Fibroblast of mammary gland (primary cell): ENCODE measurements at regions not wholly inside any gene's neighbourhood (a gene's known extent, or its start where the extent isn't known, plus 50 kb on each side); places are given as distances from the start of the nearest gene placed in this dataset.

Experiments
- DNase-seq: peaks from one replicate; pipeline ENCODE4 v3.0.0-alpha.2; 2010; ENCODE audit warnings: low read depth
- H3K4me3 ChIP-seq: 2 replicates; pipeline ENCODE4 v1.5.1; 2011; ENCODE audit warnings: low read depth, mild to moderate bottlenecking, low read length, moderate library complexity; ENCODE audit not compliant: control insufficient read depth
- CTCF ChIP-seq: conservative IDR thresholded peaks from 2 replicates; pipeline ENCODE4 v1.5.1; 2011; ENCODE audit warnings: low read depth, low read length, inconsistent platforms; ENCODE audit not compliant: control insufficient read depth, insufficient read depth

- no peak for DNase-seq
- TF ChIP-seq CTCF = no peak
- H3K4me3 ChIP-seq = no peak overlapping the region
These were observed 92.8 kb upstream of the TMEM168 start for GRCh38 chr7:112882991-112883390.

GRCh38 chr7:112882511-112882910 is 92.3 kb upstream of the TMEM168 start:
- no peak overlapping the region for H3K4me3 ChIP-seq
- no peak for TF ChIP-seq CTCF
- no peak for DNase-seq

DNA sequence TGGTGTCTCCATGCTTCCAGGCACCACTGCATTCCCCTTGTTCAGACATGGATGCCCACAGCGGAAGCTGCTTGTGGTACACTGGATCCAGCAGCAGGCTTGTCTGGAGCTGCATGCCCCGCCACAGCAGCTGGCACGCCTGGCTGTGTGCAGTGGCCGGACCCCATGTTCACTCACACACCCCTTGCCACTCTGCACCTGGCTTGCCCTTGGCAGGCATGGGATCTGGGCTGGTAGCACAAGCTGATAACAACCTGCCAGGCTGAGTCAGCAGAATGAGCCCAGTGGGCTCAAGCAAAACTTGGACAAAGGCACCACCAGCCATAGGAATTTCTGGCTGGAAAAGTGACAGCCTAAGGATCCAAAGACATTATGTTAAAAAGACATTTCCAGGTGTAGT is 91.8 kb upstream of the TMEM168 start:
- DNase-seq = no peak
- no peak overlapping the region for H3K4me3 ChIP-seq

DNA sequence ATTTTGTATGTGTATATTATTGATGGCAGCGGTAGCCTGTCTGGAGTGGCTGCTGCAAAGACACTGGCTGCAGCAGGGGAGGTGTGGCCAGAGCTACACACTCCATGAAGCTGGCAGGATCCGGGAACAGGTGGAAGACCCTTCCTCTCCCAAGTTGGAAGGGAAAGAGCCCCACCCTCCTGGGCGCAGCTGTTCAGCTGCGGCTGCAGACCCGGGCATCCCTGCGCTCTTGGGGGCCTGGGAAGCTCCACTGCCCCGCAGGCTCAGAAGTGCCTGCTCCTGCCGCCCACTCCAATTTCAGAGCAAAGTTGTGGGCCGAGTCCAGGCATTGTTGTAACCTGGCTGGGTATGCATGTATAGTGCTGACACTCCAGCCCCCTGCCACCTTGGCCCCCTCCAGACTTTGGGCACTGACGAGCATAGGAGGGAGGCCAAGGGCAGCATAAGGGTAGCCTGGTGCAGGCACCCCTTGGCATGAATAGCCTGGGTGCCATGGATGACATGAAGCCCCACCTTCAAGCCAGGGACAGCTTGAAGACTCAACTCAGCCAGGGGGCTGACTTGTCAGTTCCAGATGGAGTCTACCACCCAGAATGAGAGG is 90.7 kb upstream of the TMEM168 start:
- no peak for TF ChIP-seq CTCF
- no peak overlapping the region for H3K4me3 ChIP-seq
- no peak for DNase-seq

More for the DNA sequence above, 91.8 kb upstream of the TMEM168 start:
- TF ChIP-seq CTCF = no peak

DNA sequence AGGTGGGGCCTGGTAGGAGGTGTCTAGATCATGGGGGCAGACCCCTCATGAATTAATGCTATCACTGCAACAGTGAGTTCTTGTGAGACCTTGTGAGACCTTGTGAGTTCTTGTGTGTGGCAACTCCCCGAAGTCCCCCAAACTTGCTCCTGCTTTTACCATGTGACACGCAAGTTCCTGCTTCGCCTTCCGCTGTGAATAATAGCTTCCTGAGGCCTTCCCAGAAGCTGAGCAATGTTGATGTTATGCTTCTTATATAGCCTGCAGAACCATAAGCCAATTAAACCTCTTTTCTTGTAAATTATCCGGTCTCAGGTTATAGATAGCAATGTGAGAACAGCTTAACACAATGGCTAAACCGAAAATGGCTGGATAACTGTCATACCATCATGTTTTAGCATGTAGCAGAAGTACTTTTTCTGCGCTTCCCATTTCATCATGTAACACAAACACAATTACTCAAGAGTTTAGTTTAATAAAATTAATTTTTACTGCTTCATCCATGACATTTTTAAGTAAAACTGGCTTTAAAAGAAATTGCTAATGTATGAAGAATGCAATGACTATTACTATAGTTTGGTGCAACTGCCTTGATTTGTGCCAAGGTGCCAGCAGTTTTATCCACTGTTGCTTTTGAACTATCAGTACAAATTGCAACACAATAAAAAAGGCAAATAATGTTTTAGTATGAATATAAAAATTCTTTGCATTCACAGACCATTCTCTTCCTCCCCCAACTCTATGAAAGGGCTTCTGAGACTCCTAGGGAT is 87.7 kb upstream of the TMEM168 start:
- H3K4me3 ChIP-seq = no peak overlapping the region
- DNase-seq = no peak
- no peak for TF ChIP-seq CTCF

GRCh38 chr7:112876877-112877276 is 86.7 kb upstream of the TMEM168 start:
- no peak overlapping the region for H3K4me3 ChIP-seq
- DNase-seq = no peak
- no peak for TF ChIP-seq CTCF
